ENCODE measurements at regions not wholly inside any gene's neighbourhood (a gene's known extent, or its start where the extent isn't known, plus 50 kb on each side); places are given as distances from the start of the nearest gene placed in this dataset.

GRCh38 chr21:37967036-37967435 lies 50.8 kb upstream of the KCNJ6 start:
- Mint-ChIP-seq H3K27me3 (peaks cover 4% of the 10 kb centered on the region), H3K36me3 (ENCODE audit: low read depth) (no peaks in the 10 kb centered on the region), H3K4me3 (no peak overlapping the region), H3K4me1 (no peaks in the 10 kb centered on the region), H3K9me3 (no peaks in the 10 kb centered on the region), H3K27ac (no peak overlapping the region)
- intact Hi-C loops (cut with micrococcal nuclease): no loop called here
- DNase-seq: no peak
- TF ChIP-seq CTCF (IDR thresholded peaks at IDR 0.05): no peak
- CTCF ChIA-PET: no interaction called here
- POLR2A ChIA-PET: no interaction called here
- ATAC-seq (ENCODE audit: low read depth): no peak

GRCh38 chr21:37968744-37969143 lies 52.5 kb upstream of the KCNJ6 start:
- ATAC-seq (ENCODE audit: low read depth) (no peak), DNase-seq (no peak)
- Mint-ChIP-seq H3K36me3 (ENCODE audit: low read depth) (no peaks in the 10 kb centered on the region), H3K27ac (no peak overlapping the region), H3K4me1 (no peaks in the 10 kb centered on the region), H3K27me3 (no peaks in the 10 kb centered on the region), H3K9me3 (no peaks in the 10 kb centered on the region), H3K4me3 (no peak overlapping the region)
- intact Hi-C loops (cut with micrococcal nuclease): no loop called here
- CTCF ChIA-PET: no interaction called here
- no peak for TF ChIP-seq CTCF (IDR thresholded peaks at IDR 0.05)
- POLR2A ChIA-PET: no interaction called here

DNA sequence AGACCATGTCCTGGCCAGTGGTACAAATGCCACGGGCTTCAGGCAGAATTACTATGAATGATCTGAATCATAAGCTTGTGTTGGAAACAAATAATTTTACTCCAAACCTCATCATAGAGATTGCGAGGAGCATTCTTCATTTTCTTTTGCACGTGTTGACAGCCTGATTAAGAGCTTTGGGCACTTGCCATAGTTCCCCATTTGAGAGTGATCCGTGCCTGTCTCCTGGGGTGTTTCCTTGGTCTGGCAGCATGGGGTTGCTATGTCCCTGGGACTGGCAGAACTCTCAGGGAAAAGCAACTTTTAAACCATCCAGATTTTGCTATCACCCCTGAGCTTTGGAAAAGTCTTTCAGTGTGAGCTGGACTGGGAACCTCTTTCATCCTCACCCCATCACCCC lies 54.3 kb upstream of the KCNJ6 start:
- ATAC-seq (ENCODE audit: low read depth) (no peak), DNase-seq (no peak)
- Mint-ChIP-seq H3K27ac (no peak overlapping the region), H3K9me3 (no peaks in the 10 kb centered on the region), H3K4me3 (no peak overlapping the region), H3K36me3 (ENCODE audit: low read depth) (no peaks in the 10 kb centered on the region), H3K27me3 (no peaks in the 10 kb centered on the region), H3K4me1 (no peaks in the 10 kb centered on the region)
- ChIA-PET POLR2A (no interaction called here), CTCF (no interaction called here)
- TF ChIP-seq CTCF (IDR thresholded peaks at IDR 0.05): no peak
- intact Hi-C loops (cut with micrococcal nuclease): no loop called here

DNA sequence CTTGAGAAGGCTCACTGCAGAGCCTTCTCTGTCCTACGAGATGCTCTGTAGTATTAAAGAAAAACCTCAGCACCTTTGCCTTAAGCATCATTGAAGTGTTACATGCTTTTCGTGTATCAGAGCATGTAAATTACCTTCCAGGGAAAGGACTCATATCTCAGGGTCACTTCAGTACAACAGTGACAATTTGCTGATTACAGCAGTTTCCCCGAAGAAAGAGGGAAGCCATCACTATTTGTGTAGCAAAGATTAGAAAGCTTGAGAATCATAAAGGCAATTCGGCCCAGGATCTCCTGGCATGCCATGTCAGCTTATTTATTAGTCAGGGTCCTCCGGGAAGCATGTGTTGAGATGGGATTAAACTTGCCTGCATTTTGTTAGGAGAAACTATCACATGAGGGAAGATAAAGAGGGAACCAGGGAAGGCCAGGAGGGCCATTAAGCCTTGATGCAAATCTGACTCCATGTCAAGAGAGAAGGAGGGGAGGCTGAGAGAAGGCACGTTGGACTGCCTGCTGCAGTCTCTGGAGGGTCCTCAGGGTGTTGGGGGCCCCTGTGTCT lies 55.2 kb upstream of the KCNJ6 start:
- CTCF ChIA-PET: no interaction called here
- Mint-ChIP-seq H3K4me1 (no peaks in the 10 kb centered on the region), H3K36me3 (ENCODE audit: low read depth) (no peaks in the 10 kb centered on the region), H3K27ac (no peak overlapping the region), H3K9me3 (no peaks in the 10 kb centered on the region), H3K4me3 (no peak overlapping the region), H3K27me3 (no peaks in the 10 kb centered on the region)
- POLR2A ChIA-PET: no interaction called here
- TF ChIP-seq CTCF (IDR thresholded peaks at IDR 0.05): no peak
- ATAC-seq (ENCODE audit: low read depth) (no peak), DNase-seq (no peak)
- intact Hi-C loops (cut with micrococcal nuclease): no loop called here

DNA sequence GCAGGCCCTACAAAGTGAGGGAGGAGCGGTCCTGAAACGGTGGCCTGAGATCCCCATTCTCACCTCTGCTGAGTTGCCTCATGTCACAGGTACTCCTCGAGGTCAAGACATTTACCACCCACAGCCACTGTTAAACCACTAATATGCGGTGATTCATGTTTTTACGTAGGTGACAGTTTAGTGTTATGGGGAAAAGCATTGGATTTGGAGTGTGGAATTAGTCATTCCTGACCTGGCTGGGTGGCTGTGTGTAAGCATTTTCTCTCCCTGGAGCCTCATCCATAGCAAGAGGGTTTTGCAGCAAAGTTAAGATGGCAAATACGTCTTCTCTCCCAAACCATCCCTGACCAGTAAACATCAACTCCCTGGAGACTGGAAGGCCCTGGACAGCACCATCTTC lies 57.8 kb upstream of the KCNJ6 start:
- no peak for DNase-seq
- ChIA-PET POLR2A (no interaction called here), CTCF (no interaction called here)
- Mint-ChIP-seq H3K9me3 (no peaks in the 10 kb centered on the region), H3K4me1 (no peaks in the 10 kb centered on the region), H3K36me3 (ENCODE audit: low read depth) (no peaks in the 10 kb centered on the region), H3K27me3 (no peaks in the 10 kb centered on the region), H3K27ac (no peak overlapping the region), H3K4me3 (no peak overlapping the region)
- ATAC-seq (ENCODE audit: low read depth): no peak
- intact Hi-C loops (cut with micrococcal nuclease): no loop called here
- no peak for TF ChIP-seq CTCF (IDR thresholded peaks at IDR 0.05)

Data from activated B cell treated with CpG ODN at 0.5 μM for 24 hours (primary cell).